ENCODE measurements at regions not wholly inside any gene's neighbourhood (a gene's known extent, or its start where the extent isn't known, plus 50 kb on each side); places are given as distances from the start of the nearest gene placed in this dataset.

DNA sequence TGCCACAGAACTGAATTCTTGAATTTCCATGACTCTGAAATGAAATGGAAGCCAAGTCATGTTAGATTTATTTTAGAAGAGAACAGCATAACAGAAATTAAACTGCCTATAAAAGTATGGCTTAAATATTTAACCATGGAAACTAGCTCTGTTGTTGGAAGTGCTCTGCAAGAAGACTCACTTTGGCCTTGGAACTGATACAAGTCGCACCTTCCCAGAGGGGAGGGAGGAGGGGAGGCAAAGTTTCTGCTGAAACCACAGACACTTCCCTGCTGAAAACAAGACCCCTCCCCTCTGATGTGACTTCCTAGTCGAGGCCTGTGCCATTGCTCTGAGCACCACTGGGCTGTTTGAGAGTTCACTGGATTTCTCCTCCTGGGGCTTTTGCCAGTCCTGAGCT lies 72.1 kb downstream of the OR13A1 start:
- TF ChIP-seq, protein P1, sequence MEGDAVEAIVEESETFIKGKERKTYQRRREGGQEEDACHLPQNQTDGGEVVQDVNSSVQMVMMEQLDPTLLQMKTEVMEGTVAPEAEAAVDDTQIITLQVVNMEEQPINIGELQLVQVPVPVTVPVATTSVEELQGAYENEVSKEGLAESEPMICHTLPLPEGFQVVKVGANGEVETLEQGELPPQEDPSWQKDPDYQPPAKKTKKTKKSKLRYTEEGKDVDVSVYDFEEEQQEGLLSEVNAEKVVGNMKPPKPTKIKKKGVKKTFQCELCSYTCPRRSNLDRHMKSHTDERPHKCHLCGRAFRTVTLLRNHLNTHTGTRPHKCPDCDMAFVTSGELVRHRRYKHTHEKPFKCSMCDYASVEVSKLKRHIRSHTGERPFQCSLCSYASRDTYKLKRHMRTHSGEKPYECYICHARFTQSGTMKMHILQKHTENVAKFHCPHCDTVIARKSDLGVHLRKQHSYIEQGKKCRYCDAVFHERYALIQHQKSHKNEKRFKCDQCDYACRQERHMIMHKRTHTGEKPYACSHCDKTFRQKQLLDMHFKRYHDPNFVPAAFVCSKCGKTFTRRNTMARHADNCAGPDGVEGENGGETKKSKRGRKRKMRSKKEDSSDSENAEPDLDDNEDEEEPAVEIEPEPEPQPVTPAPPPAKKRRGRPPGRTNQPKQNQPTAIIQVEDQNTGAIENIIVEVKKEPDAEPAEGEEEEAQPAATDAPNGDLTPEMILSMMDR (IDR thresholded peaks at IDR 0.05; ENCODE audit: low read depth, low read length, poor library complexity, severe bottlenecking) = no peak
- no peak for TF ChIP-seq EZH2phosphoT487 (IDR thresholded peaks at IDR 0.05; ENCODE audit: borderline replicate concordance, low read length)
